Left ventricle myocardium inferior (tissue), 1 donor: ENCODE measurements at regions not wholly inside any gene's neighbourhood (a gene's known extent, or its start where the extent isn't known, plus 50 kb on each side); places are given as distances from the start of the nearest gene placed in this dataset.

Source experiments
- DNase-seq: peaks from one replicate; pipeline ENCODE4 v3.0.0-alpha.2; 2020
- H3K27ac ChIP-seq: fragments of 200-600 bp; replicated peaks from 2 replicates; pipeline ENCODE4 v1.8.0; 2021
- H3K27me3 ChIP-seq: fragments of 200-600 bp; 2 replicates; pipeline ENCODE4 v1.8.0; 2021; ENCODE audit warnings: low read depth
- H3K36me3 ChIP-seq: fragments of 200-600 bp; 2 replicates; pipeline ENCODE4 v1.8.0; 2021
- H3K4me1 ChIP-seq: fragments of 200-600 bp; 2 replicates; pipeline ENCODE4 v1.8.0; 2021
- H3K4me3 ChIP-seq: fragments of 200-600 bp; 2 replicates; pipeline ENCODE4 v1.8.0; 2021; ENCODE audit warnings: mild to moderate bottlenecking, moderate library complexity
- H3K9me3 ChIP-seq: fragments of 200-600 bp; replicated peaks from 2 replicates; pipeline ENCODE4 v1.8.0; 2021
- CTCF ChIP-seq: fragments of 200-600 bp; IDR thresholded peaks from 2 replicates; pipeline ENCODE4 v1.8.0; 2021; ENCODE audit warnings: antibody characterized with exemption, mild to moderate bottlenecking, borderline replicate concordance
- intact Hi-C: fragments of 100-400 bp; cut with micrococcal nuclease; formaldehyde crosslinking; loops from one replicate; pipeline ENCODE4 v1.11.0; 2022
- donor health status: DM: no; HTN: yes; CAD: no; lungs with severe emphysema.

GRCh38 chr5:130385656-130386055, 481.4 kb downstream of the CHSY3 start:
- Histone ChIP-seq H3K27ac (no peak overlapping the region), H3K36me3 (no peaks in the 10 kb centered on the region), H3K4me3 (no peak overlapping the region), H3K27me3 (no peaks in the 10 kb centered on the region), H3K9me3 (no peaks in the 10 kb centered on the region), H3K4me1 (no peaks in the 10 kb centered on the region)
- TF ChIP-seq CTCF = no peak
- DNase-seq = no peak
- intact Hi-C loops = no loop called here

- Histone ChIP-seq H3K9me3 (no peaks in the 10 kb centered on the region), H3K27ac (no peak overlapping the region), H3K4me3 (no peak overlapping the region), H3K27me3 (no peaks in the 10 kb centered on the region), H3K4me1 (no peaks in the 10 kb centered on the region), H3K36me3 (no peaks in the 10 kb centered on the region)
- no peak for TF ChIP-seq CTCF
- DNase-seq = no peak
- intact Hi-C loops = no loop called here
Observed at GRCh38 chr5:130365956-130366355, 461.7 kb downstream of the CHSY3 start.

GRCh38 chr5:130350131-130350530, 445.9 kb downstream of the CHSY3 start:
- intact Hi-C loops = no loop called here
- no peak overlapping the region for H3K4me3 ChIP-seq
- H3K36me3 ChIP-seq = no peaks in the 10 kb centered on the region
- no peak for TF ChIP-seq CTCF
- peaks cover 23% of the 10 kb centered on the region for H3K9me3 ChIP-seq
- no peaks in the 10 kb centered on the region for H3K4me1 ChIP-seq
- no peak overlapping the region for H3K27ac ChIP-seq
- no peaks in the 10 kb centered on the region for H3K27me3 ChIP-seq
- no peak for DNase-seq

- H3K27ac ChIP-seq = no peak overlapping the region
- DNase-seq = no peak
- H3K9me3 ChIP-seq = no peaks in the 10 kb centered on the region
- TF ChIP-seq CTCF = no peak
- H3K4me3 ChIP-seq = no peak overlapping the region
- H3K27me3 ChIP-seq = no peaks in the 10 kb centered on the region
- H3K4me1 ChIP-seq = no peaks in the 10 kb centered on the region
- intact Hi-C loops = no loop called here
- H3K36me3 ChIP-seq = no peaks in the 10 kb centered on the region
Observed at GRCh38 chr5:130337179-130337888, 433.1 kb downstream of the CHSY3 start.

DNA sequence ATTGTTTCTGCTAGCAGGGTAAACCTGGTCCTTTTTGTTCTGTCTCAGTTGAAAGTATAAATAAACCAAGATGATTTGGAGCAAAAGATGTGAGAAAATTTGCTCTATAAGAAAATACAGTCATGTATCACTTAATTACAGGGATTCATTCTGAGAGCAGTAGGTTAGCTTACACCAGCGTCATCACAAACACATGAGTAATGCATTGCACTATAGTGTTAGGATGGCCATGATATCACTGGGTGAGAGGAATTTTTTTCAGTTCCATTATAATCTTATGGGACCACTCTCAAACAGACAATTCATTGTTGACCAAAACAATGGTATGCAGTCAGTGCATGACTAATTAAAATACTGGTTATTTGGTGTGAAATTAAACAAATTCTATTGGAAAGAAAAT, 430.9 kb downstream of the CHSY3 start:
- intact Hi-C loops = no loop called here
- no peaks in the 10 kb centered on the region for H3K4me1 ChIP-seq
- no peak for TF ChIP-seq CTCF
- no peaks in the 10 kb centered on the region for H3K9me3 ChIP-seq
- no peak for DNase-seq
- H3K27ac ChIP-seq = no peak overlapping the region
- H3K4me3 ChIP-seq = no peak overlapping the region
- H3K27me3 ChIP-seq = no peaks in the 10 kb centered on the region
- no peaks in the 10 kb centered on the region for H3K36me3 ChIP-seq
